WTC11 (cell line): ENCODE measurements at regions not wholly inside any gene's neighbourhood (a gene's known extent, or its start where the extent isn't known, plus 50 kb on each side); places are given as distances from the start of the nearest gene placed in this dataset.

Source experiments
- ATF1 ChIP-seq: sonication (generic); formaldehyde crosslinking; IDR thresholded peaks from 2 replicates; pipeline ENCODE4 v1.8.1; 2023; ENCODE audit warnings: mild to moderate bottlenecking, moderate library complexity, missing genetic modification reagents
- ATF6 ChIP-seq: sonication (generic); formaldehyde crosslinking; IDR thresholded peaks from 2 replicates; pipeline ENCODE4 v1.8.1; 2023; ENCODE audit warnings: mild to moderate bottlenecking, missing genetic modification reagents
- CTCF ChIP-seq: fragments of 200-600 bp; IDR thresholded peaks from 2 replicates; pipeline ENCODE4 v1.8.0; 2022; ENCODE audit warnings: antibody characterized with exemption
- ETV6 ChIP-seq: sonication (generic); formaldehyde crosslinking; IDR thresholded peaks from 2 replicates; pipeline ENCODE4 v1.8.1; 2022; ENCODE audit warnings: mild to moderate bottlenecking, missing genetic modification reagents
- FOXJ3 ChIP-seq: sonication (generic); formaldehyde crosslinking; IDR thresholded peaks from 2 replicates; pipeline ENCODE4 v1.9.0; 2021; ENCODE audit warnings: missing genetic modification reagents, mild to moderate bottlenecking, borderline replicate concordance
- GABPB1 ChIP-seq: sonication (generic); formaldehyde crosslinking; IDR thresholded peaks from 2 replicates; pipeline ENCODE4 v1.8.1; 2023; ENCODE audit warnings: mild to moderate bottlenecking, missing genetic modification reagents
- JAZF1 ChIP-seq: fragments of 250-450 bp; sonication (Bioruptor Pico); IDR thresholded peaks from 2 replicates; pipeline ENCODE4 v1.9.0; 2021; ENCODE audit warnings: moderate library complexity, mild to moderate bottlenecking, inconsistent platforms
- PREB ChIP-seq: sonication (generic); formaldehyde crosslinking; IDR thresholded peaks from 2 replicates; pipeline ENCODE4 v1.8.1; 2022; ENCODE audit warnings: mild to moderate bottlenecking, missing genetic modification reagents, moderate library complexity, borderline replicate concordance

- no peak for TF ChIP-seq ETV6 (CRISPR knock-in tag)
- TF ChIP-seq CTCF, result no peak
- no peak for TF ChIP-seq ATF1 (CRISPR knock-in tag)
- TF ChIP-seq ATF6 (CRISPR knock-in tag), result no peak
- TF ChIP-seq FOXJ3 (CRISPR knock-in tag), result no peak
- TF ChIP-seq GABPB1 (CRISPR knock-in tag), result no peak
- TF ChIP-seq JAZF1 (CRISPR knock-in tag), result no peak
- no peak for TF ChIP-seq PREB (CRISPR knock-in tag)
Observed at GRCh38 chr5:74405593-74405992, 234.9 kb downstream of the ENC1 start.
